SHP77 treated with DMSO at 0.1 percent for 48 hours (cell line): ENCODE measurements at regions not wholly inside any gene's neighbourhood (a gene's known extent, or its start where the extent isn't known, plus 50 kb on each side); places are given as distances from the start of the nearest gene placed in this dataset.

Source experiments
- DNase-seq: peaks from one replicate; lab custom pipeline; 2025; lab: John Stamatoyannopoulos, UW

DNA sequence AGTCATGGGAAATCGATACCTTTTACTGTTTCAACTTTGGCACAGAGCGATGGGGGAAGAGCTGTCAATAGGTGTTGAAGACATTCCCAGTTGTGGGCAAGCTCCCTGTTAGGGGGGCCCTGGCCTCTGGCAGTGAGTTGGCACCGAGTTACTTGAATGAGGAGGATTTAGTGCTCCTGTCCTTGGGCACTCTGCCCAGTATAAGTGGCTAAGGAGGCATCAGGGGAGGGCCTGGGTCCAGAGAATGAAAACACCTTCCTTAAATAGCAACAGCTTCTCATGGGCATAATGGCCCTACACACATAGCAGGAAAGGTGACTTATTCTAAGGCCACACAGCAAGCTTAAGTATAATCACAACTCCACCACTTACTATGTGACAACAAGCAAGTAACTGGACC, 664.4 kb downstream of the PTPRU start:
- no peak for DNase-seq

DNA sequence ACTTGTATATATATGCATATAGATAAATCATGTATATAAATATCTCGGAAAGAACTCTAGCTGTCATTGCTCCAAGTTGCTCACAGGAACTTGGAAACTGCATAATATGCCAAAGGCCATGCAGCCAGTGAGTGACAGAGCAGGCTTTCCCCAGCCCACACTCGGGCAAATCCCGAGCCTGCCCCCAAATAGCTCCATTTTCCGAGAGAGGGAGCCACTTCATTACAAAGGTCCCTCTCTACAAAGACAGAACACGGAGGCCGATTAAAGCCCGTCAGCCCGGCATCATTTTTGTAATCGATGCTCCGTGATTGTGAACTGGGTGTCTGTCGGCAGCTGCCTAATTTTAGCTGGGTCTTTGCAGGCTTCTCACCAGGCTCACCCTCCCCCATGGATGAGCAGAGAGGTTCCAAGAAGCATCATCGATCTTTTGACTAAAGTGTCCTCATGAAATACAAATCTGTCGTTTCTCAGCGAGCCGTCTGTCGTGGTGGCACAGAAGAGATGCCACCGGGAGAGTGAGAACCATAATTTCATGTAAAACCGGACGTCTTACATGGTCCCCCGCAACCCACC, 663.9 kb downstream of the PTPRU start:
- no peak for DNase-seq

DNA sequence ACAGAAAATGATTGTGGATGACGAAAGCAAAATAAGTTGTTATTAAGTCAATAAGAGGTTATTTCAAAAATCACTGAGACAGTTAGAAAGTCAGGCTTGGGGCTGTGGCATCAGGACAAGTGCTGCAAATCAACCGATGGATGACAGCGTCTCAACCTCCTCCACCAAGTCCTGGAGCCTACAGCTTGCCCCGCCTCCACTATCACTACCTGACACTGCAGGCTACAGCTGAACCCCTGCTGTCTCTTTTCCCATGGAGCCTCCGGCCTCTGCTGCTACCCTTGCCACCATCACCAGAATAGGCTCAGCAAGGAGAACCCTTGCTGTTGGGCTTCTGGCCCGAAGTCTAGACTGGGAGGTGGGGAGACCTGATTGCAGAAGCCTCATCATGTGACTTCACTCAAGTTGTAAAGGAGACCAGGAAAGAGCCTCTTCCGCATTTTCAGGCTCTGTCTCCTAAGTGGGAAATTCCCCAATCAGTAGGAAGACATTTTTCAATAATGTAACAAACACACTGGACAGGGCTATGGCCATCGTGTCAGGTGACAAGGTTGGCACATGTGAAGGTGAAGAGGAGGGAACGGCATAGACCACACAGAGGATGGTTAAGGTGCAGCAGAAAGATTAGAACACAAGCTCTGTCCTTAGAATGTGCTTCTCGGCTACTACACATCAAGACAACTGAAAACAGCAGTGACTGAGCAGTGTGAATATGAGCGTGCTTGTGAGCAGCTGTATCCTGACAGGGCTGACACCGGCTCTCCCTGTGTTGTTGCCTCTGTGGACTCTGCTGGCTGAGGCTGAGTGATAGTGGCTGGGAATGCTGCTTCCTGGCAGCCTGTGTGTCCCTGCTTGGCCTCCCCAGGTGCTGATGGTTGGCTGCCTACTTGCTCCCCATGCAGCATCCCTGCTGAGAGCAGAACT, 660.7 kb downstream of the PTPRU start:
- DNase-seq, result no peak

DNA sequence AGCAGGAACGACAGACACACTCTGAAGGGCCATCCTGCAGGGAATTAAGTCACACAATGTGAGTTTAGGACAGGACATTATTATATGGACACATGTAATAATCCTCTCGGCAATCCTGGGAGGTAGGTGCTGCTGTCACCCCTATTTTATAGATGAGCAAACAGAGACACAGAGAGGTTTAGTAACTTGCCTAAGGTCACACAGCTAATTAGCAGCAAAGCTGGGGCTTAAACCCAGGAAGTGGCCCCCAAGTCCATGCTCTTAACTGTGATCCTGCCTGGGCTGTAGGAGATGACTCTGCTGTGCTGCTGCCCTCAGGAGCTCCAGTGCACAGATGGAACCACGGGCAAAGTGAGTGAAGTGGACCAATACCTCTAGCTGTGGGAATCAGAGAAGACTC, 660.0 kb downstream of the PTPRU start:
- no peak for DNase-seq

DNA sequence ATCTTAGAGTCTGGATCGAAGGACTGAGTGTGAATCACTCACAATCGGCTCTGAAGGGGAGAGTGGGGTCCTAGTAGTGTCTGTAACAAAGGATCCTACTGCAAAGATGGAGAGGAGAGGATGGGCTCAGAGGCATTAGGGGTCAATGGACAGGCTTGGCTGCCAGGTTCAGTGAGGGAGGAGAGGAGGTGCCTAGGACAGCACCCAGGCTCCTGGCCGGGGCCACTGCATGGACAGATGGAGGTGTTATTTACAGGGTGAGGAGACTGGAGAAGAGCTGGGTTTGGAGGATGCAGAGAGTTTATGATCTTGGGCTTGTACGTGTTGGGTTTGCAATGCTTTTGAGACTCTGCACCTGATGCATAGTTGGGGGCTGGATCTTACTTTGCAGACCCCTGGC, 658.9 kb downstream of the PTPRU start:
- no peak for DNase-seq

DNA sequence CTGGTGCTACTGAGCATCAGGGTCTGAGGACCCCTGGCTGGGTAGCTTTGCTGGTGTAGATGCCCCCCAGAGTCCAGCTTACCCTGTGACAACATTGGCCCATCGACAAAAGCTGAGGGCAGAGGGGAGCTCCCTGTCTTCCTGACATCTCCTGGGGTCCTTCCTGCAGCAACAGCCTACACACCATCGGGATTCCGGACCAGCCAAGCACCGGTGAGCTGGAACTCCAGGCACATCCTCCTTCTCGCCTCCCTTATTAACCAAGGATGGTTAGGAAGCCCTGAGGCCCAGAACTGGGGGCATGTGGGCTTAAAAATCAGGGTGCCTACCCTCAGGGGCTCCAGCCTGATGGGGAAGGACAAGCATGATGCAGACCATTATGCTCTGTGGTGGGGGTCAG, 658.0 kb downstream of the PTPRU start:
- DNase-seq, result no peak

DNA sequence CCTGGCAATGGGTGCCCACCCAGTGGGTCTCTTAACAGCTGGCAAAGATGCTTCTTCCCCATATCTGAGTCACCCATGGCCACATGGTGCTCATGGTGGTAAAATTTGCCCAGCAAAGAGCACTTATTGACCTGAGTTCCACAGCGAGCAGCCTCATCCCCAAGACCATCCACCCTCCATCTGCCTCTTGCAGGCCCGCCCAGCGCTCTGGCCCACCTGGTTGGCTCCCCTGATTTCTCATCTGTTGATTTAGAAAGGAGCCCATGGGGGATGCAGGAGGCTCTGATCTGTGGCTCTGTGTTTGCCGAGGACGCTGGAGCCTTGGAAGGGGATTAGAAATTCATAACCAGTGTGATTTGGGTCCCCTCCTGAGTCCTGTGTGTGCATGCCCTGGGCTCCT, 657.5 kb downstream of the PTPRU start:
- DNase-seq, result no peak

DNA sequence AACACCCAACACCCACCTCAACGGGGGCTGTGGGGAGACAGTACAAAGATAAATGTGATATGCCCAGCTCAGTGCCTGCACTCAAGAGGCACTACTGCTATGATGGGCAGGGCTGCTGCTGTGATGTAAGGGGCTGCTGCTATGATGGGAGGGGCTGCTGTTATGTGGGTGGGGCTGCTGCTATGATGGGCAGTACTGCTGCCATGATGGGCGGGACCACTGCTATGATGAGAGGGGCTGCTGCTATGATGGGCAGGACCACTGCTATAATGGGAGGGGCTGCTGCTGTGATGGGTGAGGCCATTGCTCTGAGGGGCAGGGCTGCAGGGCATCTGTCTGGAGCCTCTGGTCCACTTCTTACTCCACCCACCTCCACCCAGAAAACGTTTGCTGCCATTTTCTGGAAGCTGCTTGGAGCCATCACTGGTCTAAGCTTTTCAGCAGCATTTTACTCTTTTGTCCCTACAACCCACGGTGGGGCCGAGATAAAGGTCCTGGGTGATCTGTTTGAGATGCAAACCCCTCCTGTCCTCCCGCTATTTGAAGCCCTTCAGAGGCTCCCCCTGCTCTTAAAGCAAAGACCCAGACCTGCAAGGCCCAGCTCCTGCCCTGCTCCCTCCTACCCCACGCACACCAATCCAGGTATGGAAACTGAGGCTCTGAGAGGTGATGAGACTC, 656.9 kb downstream of the PTPRU start:
- DNase-seq, result no peak

DNA sequence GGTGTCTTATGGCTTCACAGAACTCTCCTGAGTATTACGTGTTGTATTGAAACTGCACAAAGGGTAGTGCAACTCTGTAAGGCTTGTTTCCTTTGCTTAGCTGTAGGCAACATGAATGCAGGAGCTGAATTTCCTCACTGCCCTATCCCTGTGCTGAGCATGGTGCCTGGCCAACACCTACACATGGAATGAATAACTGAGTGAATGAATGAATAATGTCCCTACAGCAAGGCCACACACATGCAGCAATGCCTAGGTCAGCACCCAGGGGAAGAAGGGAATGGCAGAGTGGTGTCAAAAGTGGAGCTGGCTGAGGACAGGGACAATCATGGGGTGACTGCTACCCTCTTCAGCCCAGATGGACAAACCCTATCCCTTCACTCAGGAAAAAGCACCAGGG, 655.9 kb downstream of the PTPRU start:
- DNase-seq, result no peak

DNA sequence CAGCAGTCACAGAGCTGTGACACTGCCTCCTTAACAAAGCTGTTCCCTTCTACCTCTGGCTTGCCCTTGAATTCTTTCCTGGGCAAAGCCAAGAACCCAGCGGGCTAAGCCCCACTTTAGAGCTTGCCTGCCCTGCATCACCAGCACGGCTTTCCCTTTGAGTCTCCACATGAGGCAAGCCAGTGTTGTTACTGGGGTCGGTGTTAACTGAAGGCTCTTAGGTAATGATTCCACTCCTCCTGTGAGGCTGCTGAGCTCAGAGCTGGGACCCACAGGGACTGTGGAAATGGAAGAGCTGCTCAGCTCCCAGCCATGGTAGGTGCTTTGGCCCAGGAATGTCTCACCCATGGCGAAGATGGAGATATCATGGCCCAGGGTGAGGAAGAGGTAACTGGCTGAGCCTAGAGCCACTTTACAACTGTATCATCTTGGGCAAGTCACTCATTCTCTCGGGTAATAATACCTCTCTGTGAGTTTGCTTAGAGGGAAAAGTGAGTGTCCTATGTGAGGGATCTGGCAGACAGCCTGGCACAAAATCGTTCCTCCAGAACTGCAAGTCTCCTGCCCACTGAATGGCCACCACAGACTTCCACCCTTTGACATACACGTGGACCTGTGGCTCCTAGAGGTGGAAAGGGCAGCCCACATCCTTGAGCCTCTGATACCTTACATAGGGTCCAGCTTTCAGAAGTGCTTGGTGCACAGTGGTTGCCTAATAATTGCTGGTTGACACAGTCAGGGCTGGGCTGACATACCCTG, 654.1 kb downstream of the PTPRU start:
- DNase-seq, result no peak

DNA sequence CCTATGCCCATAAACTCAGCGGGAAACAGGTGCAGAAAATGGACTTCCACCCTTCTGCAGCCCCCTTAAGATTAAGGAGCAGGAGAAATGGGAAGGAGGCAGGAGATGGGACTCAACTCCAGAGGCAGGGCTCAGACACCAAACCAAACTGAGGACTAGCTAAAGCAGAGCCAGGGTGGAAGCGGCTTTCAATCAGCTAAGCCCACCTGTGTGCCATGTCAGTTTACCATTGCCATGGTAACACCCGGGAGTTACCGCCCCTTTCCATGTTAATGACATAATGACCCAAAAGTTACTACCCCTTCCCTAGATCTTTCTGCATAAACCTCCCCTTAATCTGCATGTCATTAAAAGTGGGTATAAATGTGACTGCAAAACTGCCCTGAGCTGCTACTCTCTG, 653.5 kb downstream of the PTPRU start:
- no peak for DNase-seq

DNA sequence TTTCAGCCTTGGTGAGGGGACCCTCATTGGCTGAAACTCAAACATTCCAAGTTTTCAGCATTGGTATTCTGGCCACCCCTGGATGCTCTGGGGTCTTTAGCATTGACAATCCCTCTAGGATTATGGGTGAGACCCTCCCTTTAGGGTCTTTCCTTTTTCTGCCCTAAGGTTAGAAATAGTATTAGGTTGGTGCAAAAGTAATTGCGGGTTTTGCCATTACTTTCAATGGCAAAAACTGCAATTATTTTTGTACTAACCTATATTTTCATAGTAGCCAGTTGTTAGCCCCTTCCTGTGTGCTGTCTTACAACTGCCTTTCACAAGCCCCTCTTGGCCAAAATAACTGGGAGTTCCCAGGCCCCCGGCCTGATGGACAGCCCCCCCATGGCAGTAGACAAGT, 648.4 kb downstream of the PTPRU start:
- DNase-seq, result no peak

DNA sequence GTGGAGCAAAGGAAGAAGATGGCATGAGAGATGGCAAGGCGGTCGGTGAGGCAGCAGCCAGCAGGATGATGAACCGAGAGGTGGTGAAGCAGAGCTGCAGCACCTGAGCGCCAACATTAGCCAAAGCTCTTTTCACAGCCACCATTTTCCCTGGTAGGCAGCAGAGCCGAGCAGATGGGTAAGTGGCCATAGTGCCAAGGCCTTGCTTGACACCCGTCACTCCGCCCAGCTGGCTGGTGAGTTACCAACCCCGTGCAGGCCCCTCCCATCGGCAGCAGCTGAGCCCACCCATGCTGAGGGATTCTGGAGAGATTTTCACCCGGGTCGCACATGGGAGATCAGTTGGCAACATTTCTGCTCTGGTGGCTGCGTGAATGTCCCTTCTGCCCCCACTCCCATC, 647.7 kb downstream of the PTPRU start:
- no peak for DNase-seq

DNA sequence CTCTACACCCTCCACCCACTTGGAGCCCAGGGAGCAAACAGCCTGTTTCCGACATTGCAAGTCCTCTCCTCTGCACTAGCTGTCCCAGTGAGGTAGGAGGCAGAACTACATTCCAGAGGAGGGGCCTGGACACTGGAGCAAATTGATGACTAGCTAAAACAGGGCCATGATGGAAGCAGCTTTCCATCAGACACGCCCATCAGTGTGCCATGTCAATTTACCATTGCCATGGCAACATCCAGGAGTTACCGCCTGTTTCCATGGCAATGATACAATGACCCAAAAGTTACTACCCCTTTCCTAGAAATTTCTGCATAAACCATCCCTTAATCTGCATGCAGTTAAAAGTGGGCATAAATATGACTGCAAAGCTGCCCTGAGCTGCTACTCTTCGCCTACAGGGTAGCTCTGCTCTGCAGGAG, 647.1 kb downstream of the PTPRU start:
- DNase-seq, result no peak

DNA sequence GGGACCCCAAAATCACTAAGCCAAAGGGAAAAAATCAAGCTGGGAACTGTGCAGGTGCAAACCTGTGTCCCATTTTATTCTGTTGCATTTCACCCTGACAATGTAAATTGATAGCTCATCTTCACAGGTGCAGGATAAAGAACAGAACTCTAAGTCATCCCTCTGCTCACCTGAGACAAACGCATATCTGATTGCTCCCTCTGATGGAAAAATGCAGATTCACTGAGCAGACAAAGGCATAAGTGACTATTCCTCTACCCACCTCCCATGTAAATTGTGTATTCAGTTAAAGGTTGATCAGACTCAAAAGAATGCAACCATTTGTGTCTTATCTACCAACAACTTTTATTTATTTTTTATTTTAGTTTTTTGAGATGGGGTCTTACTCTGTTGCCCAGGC, 644.2 kb downstream of the PTPRU start:
- DNase-seq, result no peak

DNA sequence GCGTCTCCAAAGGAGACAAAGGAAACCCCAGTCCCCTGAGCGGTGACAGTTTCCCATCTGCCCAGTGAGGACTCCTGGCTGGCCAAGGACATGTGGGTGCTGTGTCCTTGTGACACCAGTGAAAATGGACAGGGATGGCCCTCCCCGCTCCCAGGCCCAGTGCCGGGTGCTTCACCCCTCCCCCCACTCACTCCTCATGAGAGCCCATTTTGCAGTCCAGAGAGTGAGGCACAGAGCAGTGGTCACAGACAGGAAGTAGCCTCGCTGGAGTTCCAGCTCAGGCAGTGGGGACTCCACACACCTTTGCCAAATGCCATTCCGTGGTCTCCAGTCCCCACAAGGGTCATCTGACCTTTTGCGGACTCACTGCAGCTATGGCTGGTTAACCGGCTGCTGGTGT, 642.9 kb downstream of the PTPRU start:
- no peak for DNase-seq

DNA sequence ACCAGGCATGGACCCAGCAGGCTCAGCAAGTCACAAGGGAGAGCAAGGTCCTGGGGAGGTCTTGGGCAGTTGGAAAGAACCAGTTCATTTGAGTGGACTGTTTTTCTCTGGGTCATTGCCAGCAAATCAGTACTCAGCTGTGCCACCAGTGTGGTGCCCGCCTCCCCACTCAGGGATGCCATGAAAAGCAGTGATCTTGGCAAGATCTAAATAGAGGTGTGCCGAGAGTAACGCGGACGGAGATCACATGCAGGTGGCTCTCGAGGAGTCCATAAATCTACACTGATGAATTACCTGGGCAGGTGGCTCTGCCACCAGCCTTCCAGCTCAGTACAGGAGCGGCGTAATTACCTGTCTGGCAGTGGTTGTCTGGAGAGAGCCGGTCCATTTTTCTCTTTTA, 642.2 kb downstream of the PTPRU start:
- no peak for DNase-seq

DNA sequence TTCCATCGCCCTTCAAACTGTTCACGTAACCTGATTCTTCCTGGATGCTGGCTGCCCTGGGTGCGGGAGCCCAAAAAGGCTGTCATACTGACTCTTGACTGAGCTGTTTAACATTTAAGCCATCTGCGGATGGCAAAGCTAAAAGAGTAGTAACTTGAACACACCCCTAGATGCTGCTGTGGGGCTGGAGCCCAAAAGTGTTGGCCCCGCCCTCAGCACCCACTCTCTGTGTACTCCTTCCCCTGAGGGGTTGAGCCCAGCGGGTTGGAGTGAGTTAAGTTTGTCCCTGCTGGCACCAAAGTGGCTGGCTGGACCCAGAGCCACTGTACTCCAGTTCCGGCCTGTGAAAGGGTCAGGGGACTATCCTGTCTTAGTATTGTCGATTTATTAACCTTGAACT, 640.6 kb downstream of the PTPRU start:
- DNase-seq, result no peak

DNA sequence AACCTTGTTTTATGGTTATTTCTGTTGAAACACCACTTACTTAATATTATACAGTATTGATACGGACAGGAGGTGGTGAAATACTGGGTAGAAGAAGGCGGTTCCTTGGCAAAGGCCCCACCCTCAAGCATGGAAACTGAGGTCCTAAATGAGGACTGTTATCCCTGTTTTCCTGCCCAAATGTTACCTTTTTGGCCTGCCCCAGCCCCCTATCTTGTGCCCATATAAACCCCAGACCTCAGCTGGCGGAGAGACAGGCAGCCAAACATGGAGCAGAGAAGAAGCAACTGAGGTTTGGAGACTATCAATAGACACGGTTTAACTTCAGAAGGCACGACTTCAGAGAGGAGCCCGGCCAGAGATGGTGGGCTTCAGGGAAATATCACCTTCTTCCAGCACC, 640.1 kb downstream of the PTPRU start:
- no peak for DNase-seq

DNA sequence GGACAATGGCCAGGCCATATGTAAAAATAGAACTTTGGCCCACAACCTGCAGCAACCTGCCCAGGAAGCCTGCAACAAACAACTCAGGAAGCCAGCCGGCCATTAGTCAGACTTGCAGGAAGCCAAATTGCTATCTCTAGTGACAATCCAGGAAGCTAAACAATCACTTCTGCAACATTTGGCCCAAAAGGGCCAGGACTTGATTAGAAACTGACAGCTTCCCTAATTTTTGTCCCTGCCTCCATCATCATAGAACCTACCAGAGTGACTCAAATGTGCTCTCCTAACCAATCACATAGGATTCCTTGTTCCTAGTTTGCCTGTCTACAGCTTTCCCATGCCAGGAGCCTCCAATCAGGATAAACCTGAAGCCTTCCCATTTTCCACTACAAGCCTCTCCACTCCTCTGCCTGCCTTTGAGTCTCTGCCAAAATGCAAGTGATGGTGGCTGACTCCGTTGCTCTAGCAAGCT, 639.3 kb downstream of the PTPRU start:
- DNase-seq, result peak; percentile 8

DNA sequence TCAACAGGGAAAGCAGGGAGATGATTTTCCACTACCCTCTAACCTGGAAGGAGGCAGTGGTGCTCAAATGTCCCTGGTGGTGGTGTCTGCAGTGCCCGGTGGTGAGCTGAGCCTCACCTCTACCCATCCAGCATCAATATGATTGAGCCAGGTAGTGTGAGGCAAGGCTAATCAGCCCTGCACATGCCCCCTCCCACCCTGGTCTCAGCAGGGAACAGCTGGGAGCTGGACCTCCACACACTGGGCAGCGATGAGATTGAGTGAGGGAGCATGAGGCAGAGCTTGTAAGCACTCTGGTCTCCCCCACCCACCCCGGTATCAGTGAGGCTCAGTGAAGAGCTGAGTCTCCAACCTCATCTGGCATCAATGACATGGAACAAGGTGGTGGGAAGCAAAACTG, 634.3 kb downstream of the PTPRU start:
- DNase-seq, result no peak

DNA sequence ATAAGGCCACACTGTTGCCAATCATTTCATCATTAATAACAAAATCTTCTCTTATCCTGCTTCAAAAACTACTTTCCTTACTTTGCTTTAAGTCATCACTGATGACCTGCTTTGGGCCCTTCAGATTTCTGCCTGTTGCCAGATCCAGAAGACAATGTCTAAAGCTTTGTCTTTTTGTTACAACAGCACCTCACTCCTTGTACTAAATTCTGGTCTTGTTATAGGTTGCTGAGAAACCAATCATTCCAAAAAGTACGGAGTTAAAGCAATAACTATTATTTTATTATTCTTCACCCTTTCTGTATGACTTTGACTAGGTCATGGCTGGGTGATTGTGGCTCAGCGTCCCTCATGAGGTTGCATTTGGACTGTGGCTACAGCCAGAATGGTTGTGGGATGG, 633.5 kb downstream of the PTPRU start:
- no peak for DNase-seq
